Stromal cell of bone marrow (primary cell): ENCODE measurements at regions not wholly inside any gene's neighbourhood (a gene's known extent, or its start where the extent isn't known, plus 50 kb on each side); places are given as distances from the start of the nearest gene placed in this dataset.

Source experiments
- DNase-seq: peaks from one replicate; pipeline ENCODE4 v3.0.0-alpha.2; 2012; ENCODE audit warnings: low read depth

- no peak for DNase-seq
These were observed 211.5 kb upstream of the PWP1 start for GRCh38 chr12:107474099-107474498.

DNA sequence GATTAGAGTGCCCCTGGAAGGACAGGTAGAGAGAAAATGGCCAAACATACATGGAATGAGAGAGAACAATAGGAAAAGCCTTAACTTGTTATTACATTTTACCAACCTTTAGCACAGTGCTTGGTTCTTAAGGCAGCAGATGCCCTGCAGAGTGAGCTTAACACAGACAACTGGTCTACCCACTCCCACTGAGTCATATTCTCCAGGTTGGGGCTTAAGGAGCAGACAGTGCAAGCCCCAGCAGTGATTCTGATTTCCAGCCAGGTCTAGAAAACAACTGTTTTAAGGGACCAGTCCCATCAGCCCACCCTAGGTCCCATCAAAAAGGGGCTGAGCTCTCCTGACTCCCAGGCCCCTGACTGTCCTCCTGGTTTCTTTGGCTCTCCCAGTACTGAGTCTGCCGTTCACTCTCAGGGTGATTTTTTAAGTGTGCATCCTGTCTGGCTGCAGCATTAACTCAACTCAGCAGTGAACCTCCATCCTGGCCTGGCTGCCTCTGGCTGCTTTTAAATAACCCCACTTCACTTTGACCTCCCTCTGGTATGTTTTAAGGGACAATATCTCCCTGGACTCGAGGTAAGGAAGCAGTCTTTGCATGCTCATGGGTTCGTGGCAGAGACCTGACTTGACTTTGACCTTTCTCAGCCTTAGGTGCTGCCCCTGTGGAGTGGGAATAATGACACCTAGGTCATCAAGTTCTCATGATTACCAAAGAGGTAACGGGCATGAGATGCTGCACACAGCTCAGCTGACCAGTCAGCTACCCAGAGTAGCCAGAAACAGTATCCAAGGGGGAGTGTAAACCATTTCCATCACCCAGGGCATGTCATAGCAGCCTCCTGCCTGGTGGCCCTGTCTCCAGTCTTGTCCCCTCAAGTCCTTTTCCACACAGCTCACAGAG lies 210.7 kb upstream of the PWP1 start:
- DNase-seq, result no peak

DNA sequence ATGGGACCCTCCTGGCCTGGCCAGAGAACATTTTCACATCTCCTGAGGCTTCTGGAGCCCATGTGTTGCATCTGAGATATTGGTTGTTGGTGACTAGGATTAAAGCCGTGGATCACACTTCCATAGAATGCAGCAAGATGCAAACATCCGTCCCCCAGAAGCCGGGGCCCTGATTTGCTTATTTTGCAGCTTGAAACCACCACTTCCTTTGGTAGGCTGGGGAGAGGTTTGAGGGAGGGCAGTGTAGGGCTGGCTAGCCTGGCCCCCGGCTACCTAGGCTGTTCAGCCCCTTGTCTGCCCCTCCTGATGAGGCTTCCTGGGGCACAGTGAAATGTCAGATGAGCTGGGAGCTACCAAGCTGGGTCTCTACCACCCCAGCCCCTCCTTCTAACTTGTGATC lies 209.7 kb upstream of the PWP1 start:
- no peak for DNase-seq

DNA sequence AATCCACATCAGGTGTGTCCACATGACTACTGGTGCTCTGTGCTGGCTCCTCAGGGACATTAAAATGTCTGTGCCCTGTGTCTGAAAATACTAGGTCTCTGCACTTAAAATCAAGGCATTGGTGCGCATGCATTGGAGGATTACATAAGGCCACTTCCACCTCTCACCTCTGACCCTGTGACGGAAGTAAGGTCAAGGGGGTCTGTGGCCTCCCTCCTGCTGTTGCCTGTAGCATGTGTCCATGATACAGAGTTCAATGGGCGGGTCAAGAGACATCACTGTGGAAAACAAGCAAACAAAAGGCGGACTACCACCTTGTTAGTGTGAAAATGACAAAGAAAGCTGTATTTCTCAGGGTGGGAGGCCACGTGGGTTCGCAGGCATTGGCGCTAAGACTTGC lies 208.6 kb upstream of the PWP1 start:
- no peak for DNase-seq

DNA sequence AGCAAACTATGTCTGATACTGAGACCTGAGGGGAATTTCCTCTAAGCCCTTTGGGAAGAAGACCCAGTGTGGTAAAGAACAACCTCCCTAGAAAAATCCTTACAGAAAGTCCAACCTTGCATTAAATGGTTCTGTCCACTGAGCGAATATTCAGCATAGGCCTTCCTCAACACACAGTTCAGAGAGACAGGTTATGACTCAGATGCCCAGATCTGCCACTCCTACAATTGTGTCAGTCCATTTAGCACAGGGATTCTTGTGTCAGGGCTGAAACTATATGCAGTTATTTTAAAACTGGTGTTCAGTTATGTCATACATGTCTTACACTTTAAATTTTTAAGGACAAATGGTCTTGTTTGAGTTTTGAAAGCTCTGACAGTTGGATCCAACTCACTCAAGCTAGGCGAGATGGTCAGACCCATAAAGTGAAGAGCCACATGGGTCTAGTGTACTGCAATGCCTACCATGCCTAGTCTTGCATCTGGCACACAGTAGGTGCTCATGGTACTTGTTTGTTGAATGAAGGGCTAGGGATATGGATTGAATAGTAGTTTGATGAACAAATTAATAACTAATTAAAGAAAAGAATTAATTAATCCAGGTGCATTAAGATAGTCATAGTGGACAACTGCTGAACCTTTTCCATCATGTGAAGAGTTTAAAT lies 207.5 kb upstream of the PWP1 start:
- DNase-seq, result no peak

DNA sequence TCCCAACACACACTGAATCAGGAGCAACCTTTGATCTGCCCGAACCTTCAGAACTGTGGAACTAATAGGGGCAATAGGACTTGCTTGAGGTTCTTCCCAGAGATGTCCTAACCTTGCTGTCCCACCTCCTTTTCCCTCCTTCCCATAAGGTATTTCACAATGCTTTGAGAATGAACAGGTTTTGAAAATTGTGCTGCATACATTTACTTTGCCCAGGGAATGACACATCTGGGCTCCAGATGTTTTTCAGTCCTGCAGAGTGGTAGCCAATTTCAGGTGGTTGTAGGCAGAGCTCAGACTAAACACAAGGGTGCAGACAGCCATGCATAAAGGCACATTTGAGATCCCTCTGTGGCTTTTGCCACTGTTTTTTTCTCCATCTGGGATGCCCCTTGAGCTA lies 206.7 kb upstream of the PWP1 start:
- no peak for DNase-seq

- no peak for DNase-seq
These were observed 204.6 kb upstream of the PWP1 start for GRCh38 chr12:107480836-107481608.

DNA sequence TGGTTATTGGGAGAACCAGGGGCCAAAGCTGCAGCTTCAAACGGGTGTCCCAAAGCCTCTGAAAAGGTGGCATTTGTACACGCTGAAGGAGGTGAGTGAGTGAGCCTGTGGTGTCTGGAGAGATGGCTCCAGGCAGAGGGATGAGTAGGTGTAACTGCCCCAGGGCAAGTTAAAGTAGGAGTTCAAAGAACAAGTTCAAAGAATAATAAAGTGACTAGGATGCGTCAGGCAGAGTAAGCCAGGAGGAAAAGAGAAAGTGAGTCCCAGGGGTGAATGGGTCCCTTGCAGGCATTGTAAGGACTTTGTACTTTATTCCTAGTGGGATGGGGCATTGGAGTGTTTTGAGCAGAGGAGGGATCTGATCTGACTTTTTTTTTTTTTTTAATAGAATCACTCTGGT lies 201.4 kb upstream of the PWP1 start:
- no peak for DNase-seq

DNA sequence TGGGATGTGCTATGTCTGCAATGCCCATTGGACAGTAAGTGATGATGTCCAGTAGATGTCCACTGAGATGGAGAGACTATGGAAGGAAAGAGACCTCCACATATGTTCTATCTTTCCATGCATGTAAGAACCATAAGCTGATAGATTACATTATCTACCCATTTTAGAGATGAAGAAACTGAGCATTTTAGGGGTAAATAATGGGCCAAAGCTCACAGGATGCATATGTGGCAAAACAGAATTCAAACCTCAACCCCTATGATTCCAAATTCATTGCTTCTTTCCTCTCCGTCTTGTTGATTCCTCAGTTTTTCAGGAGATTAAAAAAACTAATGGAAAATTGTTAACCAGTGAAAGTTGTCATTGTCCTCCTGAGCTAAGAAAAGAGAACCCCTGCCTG lies 200.7 kb upstream of the PWP1 start:
- no peak for DNase-seq

- no peak for DNase-seq
These were observed 199.9 kb upstream of the PWP1 start for GRCh38 chr12:107485731-107486130.

- DNase-seq, result no peak
These were observed 199.3 kb upstream of the PWP1 start for GRCh38 chr12:107486140-107486892.

GRCh38 chr12:107487011-107487680 lies 198.5 kb upstream of the PWP1 start:
- DNase-seq, result no peak

DNA sequence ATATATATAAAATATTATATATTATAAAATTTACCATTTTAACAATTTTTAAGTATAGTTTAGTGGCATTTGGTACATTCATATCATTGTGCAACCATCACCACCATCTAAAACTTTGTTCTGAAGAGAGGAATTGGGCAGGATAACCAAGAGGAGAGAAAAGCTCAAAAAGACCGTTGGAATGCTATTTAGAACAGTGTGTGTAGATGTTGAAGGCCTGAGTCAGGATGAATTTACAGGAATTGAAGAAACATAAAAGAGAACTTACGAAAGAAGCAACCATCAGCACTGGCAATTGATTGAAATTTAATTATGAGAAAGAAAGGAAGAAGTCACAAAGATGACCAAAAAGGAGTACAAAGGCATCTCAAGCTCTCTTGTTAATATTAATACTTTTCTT lies 196.9 kb upstream of the PWP1 start:
- no peak for DNase-seq

GRCh38 chr12:107490010-107490409 lies 195.6 kb upstream of the PWP1 start:
- no peak for DNase-seq

DNA sequence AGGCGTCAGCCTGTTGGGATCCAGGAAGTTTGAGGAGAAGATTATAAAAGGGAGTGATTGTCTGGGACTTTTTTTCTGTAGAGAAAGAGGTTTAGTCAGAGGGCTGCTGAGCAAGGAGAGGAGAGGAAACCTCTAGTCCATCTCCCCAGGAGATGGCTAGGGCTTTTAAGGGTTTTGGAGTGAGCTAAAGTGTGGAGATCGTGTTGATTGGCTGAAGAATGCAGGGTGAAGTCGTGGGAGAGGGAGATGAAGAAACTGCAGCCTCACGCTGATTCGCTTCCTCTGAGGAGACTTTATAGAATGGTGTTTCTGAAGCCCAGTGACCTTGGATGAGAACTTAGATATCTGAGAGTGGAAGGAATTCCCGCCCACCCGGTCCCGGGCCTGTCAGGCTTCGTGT lies 193.7 kb upstream of the PWP1 start:
- peak; percentile 45 for DNase-seq

- no peak for DNase-seq
These were observed 193.0 kb upstream of the PWP1 start for GRCh38 chr12:107492393-107493134.

DNA sequence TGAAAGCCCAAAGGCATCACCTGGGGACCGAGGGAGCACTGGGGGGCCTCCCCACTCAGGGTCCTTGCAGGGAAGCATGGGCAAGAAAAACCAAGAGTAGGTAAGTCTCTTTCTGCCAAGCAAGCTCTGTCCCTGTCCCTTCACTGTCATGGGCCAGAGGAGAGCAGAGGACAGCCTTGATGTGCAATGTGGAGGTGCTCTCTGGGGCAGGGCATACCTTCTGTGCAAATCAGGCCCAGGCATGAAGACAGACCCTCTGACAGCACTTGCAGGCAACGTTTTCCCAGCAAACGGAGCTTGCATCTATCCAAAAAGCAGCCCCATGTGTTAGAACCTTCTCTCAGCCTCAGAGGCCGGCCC lies 192.5 kb upstream of the PWP1 start:
- no peak for DNase-seq

DNA sequence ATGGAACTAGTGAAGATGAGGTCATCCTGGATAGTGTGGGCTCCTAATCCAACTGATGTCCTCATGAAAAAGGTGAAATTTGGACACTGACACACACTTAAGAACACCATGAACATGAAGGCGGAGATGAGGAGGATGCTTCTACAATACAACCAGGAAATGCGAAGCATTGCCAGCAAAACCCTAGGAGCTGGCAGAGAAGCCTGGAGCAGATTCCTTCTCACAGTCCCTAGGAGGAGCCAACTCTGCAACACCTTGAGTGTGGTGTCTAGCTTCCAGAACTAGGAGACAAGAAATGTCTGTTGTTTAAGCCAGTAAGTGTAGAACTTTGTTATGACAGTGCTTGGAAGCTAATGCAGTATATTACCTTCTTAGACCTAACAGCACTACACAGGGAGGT lies 191.9 kb upstream of the PWP1 start:
- no peak for DNase-seq

DNA sequence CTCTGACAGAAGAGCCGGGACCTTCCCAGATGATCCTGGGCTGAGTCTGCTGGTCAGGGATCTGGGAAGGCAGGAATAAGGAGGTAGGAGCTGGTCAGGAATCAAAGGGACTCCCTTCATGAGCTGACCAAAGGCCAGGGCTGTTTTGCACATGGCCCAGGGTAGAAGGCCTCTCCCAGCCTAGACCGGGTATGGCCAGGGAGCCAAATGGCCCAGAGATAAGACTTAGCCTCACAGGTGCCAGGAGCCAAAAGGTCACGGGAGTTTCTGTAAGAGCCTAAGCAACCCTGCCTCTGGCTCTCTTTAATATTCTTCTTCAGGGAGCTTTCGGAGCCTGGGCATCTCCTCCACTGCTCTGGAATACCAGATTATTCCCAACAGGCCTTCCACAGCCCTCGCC lies 191.3 kb upstream of the PWP1 start:
- no peak for DNase-seq

DNA sequence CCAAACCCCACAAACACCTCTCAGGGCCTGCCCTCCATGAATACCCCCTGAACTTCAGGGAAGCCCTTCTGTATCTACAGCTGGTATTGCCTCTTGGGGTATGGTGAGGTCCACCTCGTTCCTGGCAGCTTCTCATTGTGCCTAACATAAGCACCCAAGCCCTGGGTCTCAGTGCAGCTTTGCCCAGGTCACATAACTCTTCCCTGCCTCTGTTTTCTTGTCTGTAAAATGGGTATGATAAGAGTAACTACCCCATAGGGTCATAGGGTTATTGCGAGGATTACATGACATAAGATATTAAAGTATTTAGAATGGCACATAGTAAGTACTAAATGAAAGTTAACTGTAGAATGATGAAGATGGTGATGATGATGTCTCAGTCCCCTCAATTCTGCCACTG lies 190.0 kb upstream of the PWP1 start:
- no peak for DNase-seq

GRCh38 chr12:107497231-107497630 lies 188.4 kb upstream of the PWP1 start:
- DNase-seq, result no peak
